HG03108 (cell line): ENCODE measurements at regions not wholly inside any gene's neighbourhood (a gene's known extent, or its start where the extent isn't known, plus 50 kb on each side); places are given as distances from the start of the nearest gene placed in this dataset.
"Not testable (repeated sequence)": the region's sequence is repeated elsewhere in the genome, so short reads cannot be mapped to it uniquely, and the experiment has no call there.

Source experiments
- ATAC-seq: cut with Tn5 transposase; IDR thresholded peaks from one replicate; pipeline ENCODE4 v1.9.1; 2021; ENCODE audit warnings: moderate library complexity; ENCODE audit not compliant: unreplicated experiment

GRCh38 chr10:65053397-65053796 lies 1532.2 kb downstream of the REEP3 start:
- ATAC-seq = not testable (repeated sequence)

GRCh38 chr10:65053831-65054351 lies 1532.7 kb downstream of the REEP3 start:
- ATAC-seq = not testable (repeated sequence)

DNA sequence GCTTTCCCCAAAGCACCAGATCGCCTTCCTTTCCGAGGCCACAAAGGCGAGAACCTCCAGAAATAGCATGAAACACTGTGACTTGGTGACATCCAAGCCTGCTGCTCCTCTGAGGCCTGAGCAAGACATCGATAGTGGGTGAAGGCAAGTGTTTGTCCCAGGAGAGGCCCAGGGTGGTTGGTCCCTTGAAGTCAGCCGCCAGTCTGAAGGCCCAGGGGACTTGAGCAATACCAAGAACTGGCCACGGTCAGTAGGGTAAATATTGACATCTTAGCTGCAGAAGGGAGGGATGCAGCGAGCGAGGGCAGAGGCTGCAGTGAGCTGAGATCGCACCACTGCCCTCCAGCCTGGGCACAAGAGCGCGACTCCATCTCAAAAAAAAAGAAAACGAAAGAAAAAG lies 1533.5 kb downstream of the REEP3 start:
- ATAC-seq = not testable (repeated sequence)

GRCh38 chr10:65065278-65065677 lies 1544.1 kb downstream of the REEP3 start:
- ATAC-seq = no peak

DNA sequence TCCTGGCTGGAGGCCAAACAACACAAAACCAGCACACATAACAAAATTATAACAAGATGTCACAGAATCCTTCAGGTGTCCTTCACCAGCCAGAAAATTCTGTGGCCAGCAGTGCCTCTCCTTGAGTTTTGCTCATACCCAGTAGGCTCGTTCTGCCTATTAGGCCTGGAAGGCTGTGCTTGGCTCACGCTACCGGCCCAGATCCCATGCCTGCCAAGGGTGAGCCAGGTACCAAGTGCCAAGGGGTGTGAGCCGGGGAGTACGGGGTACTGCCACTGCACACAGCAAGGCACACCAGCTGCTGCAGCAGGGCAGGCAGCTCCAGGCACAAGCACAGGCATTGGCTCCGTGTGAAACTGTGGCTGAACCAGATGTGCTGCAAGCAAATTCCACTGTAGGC lies 1562.0 kb downstream of the REEP3 start:
- no peak for ATAC-seq

DNA sequence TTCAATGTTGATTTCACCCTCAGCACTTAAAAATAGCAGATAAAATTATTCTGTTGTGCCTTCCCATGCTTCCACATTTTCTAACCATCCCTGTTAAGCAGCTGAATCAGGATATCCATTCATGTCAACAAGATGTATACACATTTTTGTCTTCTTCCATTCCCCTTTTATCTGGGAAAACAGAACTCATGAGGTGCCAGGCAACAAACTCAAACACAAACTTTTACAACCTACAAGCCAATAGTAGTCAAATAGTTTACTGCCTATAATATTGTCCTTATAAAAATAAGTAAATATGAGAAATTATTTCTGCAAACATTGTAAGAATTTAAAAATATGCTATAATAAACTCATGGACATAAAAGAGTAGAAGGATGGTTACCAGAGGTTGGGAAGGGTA lies 1569.8 kb downstream of the REEP3 start:
- ATAC-seq = no peak

GRCh38 chr10:65100146-65100545 lies 1578.9 kb downstream of the REEP3 start:
- ATAC-seq = no peak

DNA sequence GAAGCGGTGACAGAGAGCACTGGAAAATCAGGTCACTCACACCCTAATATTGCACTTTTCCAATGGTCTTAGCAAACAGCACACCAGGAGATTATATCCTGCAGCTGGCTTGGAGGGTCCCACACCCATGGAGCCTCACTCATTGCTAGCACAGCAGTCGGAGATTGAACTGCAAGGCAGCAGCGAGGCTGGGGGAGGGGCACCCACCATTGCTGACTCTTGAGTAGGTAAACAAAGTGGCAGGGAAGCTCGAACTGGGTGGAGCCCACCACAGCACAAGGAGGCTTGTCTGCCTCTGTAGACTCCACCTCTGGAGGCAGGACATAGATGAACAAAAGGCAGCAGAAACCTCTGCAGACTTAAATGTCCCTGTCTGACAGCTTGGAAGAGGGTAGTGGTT lies 1579.7 kb downstream of the REEP3 start:
- ATAC-seq = not testable (repeated sequence)

DNA sequence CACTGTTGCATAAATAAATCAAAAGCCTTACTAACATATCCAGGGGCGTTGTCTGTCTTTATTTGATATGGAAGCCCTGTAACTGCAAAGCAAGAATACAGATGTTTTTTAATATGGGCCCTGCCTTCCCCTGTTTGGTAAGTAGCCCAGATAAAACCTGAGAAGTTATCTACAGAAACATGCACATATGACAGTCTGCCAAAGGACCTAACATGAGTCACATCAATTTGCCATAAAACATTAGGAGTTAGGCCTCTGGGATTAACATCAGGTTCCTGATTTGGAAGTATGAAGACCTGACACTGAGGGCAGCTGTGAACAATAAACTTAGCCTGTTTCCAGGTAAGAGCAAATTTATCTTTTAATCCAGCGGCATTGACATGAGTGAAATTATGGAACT lies 1588.8 kb downstream of the REEP3 start:
- ATAC-seq = no peak

- not testable (repeated sequence) for ATAC-seq
Measured at GRCh38 chr10:65111059-65111458, 1589.9 kb downstream of the REEP3 start.

DNA sequence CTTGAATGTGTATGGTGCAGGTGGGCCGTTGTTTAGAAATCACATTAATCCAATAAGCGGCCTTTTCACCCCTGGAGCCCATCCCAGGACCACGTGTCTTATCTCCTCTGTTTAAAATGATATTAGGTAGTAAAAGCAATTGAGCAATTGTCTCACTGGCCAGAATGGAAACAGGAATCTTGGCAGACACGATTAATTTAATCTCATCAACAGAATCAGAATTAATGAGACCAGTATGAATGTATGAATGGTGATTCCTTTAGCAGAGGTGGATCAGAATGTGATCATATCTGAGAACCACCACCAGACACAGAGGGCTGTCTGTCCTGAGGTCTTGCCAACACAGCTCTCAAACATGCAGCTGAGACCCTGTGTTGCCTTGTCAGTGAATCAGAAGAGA lies 1591.4 kb downstream of the REEP3 start:
- no peak for ATAC-seq

DNA sequence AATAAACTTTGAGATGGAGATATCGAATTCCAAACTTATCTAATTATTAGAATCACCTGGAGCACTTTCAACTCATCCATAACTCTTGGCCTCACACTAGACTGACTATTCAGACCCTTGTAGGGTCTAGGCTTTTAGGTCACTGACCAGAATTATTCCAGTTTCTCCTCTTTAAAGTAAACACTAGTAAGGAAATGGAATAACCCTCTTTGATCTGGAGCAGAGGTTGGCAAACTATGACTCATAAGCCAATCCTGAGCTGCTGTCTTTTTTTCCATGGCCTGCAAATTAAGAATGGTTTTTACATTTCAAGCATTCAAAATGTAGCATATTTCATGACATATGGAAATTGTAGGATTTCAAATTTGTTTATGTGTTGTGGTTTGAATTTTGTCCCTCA lies 1601.9 kb downstream of the REEP3 start:
- no peak for ATAC-seq

DNA sequence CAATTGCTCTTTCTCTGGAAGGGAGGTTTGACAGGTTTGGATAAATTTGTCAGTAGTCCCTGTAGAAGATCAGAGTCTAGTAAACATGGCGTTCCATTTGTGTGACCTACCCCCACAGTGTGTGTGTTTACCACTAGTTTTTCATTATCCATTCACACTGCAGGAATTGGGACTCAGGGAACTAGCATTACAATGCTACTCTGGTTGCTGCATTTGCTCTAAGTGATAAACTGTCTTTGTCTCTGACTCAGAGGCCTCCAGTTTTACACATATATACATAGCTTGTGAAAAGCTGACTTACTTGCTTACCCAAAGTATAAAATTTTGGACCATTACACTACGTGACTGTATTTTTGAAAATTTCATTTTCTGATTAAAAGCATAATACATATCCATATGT lies 1604.0 kb downstream of the REEP3 start:
- ATAC-seq = no peak

GRCh38 chr10:65126288-65126687 lies 1605.1 kb downstream of the REEP3 start:
- ATAC-seq = no peak

DNA sequence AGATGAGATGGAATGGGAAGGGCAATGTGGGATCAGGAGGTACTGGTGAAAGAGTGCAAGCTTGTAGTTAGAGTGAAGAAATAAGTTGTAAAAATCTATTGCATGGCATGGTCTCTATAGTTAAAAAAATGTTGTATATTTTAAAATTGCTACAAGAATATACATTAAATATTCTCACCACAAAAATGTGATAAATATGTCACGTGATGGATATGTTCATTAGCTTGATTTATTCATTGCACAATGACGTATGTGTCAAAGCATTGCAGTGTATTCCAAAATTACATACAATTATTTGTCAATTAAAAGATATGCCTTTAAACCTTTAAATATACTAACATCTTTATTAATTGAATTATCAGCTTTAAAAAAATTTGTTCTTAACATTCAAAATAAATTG lies 1607.1 kb downstream of the REEP3 start:
- ATAC-seq = no peak

DNA sequence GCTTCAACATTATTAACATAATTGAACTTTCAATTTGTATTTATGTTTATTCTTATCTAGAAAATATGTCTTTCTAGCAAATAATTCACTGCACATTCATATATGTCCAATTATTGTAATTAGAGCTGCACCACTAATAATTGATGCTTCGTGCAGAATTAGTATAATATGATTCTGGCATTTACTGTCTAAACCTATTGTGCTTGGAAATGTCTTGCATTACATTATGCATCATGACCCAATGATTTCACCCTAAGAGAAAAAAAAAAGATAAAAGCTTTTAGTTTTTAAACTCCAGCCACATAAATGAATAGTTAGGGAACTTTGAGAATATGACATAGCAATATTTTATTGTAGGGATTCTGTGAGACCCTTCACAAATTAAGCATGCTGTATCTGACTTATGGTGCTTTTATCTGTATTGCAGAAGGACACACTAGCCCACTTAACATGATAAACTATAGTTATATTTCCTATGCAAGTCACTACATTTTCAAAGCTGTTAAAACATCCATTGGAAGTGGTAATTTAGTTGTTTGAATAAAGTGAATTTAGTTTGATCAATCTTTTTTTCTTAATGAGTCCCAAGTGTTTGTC lies 1609.1 kb downstream of the REEP3 start:
- ATAC-seq = no peak

- ATAC-seq = no peak
Measured at GRCh38 chr10:65133652-65134051, 1612.5 kb downstream of the REEP3 start.

DNA sequence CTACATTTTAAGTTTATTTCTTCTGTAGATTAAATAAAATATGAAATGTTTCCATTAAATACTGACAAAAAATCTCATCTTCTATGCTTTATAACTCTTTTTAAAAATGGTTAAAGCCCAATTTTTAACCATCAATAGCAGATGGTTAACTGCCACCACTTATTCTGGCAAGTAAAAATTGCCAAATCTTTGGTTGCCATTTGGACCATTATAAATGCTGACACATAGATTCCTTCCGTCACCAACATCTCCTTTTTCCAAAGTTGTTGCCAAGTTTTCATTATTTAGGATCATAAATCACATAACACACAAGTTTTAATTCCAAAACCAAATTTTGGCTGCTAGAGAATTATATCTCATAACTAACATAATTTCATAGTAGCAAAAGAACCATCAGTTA lies 1614.3 kb downstream of the REEP3 start:
- no peak for ATAC-seq

- ATAC-seq = no peak
Measured at GRCh38 chr10:65142641-65143435, 1621.6 kb downstream of the REEP3 start.

- no peak for ATAC-seq
Measured at GRCh38 chr10:65143723-65144122, 1622.5 kb downstream of the REEP3 start.

- no peak for ATAC-seq
Measured at GRCh38 chr10:65149878-65150277, 1628.7 kb downstream of the REEP3 start.

DNA sequence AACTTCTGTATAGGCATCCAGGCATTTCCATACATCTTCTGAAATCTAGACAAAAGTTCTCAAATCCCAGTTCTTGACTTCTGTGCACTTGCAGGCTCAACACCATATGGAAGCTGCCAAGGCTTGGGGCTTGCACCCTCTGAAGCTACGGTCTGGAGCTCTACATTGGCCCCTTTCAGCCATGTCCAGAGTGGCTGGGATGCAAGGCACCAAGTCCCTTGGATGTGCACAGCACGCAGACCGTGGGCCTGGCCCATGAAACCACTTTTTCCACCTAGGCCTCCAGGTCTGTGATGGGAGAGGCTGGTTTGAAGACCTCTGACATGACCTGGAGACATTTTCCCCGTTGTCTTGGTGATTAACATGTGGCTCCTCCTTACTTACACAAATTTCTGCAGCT lies 1645.1 kb downstream of the REEP3 start:
- no peak for ATAC-seq
